GM12892 (cell line): ENCODE measurements at regions not wholly inside any gene's neighbourhood (a gene's known extent, or its start where the extent isn't known, plus 50 kb on each side); places are given as distances from the start of the nearest gene placed in this dataset.

Source experiments
- POLR2A ChIP-seq: IDR thresholded peaks from 2 replicates; pipeline ENCODE4 v1.6.1; 2011; ENCODE audit warnings: low read depth, low read length, control low read depth
- POLR2AphosphoS5 ChIP-seq: IDR thresholded peaks from 2 replicates; pipeline ENCODE4 v1.6.1; 2011; ENCODE audit warnings: low read depth, low read length, control low read depth
- TAF1 ChIP-seq: IDR thresholded peaks from 2 replicates; pipeline ENCODE4 v1.6.1; 2011; ENCODE audit warnings: low read depth, mild to moderate bottlenecking, control low read depth, low read length, borderline replicate concordance

- no peak for TF ChIP-seq POLR2AphosphoS5
- no peak for TF ChIP-seq POLR2A
- TF ChIP-seq TAF1, result no peak
These were observed 505.7 kb upstream of the KLHL29 start for GRCh38 chr2:22879009-22879863.
